ENCODE measurements at regions not wholly inside any gene's neighbourhood (a gene's known extent, or its start where the extent isn't known, plus 50 kb on each side); places are given as distances from the start of the nearest gene placed in this dataset.

DNA sequence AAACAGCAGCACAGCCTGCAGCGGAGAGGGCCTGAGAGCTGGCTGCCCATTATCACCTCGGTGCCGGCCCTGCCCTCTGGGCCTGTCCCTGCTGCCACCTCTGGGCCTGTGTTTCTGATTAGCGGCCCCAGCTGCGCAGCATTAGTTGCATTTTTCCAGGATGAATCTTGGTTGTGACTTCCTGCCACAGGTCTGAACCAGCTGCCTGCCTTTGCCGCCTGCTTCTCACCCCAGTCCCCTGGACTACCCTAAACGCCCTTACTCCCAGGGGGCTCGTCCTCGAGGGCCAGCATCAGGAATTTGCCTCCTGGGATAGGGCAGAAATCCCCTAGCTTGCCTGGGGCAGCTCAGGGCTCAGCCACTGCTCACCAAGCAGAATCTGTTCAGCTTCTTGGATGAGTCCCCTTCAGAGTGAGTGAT, 342.8 kb downstream of the DYSF start:
- DNase-seq (ENCODE audit: insufficient read length, low spot score), result no peak
- no peak for FAIRE-seq
- TF ChIP-seq, protein P1, sequence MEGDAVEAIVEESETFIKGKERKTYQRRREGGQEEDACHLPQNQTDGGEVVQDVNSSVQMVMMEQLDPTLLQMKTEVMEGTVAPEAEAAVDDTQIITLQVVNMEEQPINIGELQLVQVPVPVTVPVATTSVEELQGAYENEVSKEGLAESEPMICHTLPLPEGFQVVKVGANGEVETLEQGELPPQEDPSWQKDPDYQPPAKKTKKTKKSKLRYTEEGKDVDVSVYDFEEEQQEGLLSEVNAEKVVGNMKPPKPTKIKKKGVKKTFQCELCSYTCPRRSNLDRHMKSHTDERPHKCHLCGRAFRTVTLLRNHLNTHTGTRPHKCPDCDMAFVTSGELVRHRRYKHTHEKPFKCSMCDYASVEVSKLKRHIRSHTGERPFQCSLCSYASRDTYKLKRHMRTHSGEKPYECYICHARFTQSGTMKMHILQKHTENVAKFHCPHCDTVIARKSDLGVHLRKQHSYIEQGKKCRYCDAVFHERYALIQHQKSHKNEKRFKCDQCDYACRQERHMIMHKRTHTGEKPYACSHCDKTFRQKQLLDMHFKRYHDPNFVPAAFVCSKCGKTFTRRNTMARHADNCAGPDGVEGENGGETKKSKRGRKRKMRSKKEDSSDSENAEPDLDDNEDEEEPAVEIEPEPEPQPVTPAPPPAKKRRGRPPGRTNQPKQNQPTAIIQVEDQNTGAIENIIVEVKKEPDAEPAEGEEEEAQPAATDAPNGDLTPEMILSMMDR (IDR thresholded peaks at IDR 0.05; ENCODE audit: insufficient read depth, missing control alignments), result no peak

DNA sequence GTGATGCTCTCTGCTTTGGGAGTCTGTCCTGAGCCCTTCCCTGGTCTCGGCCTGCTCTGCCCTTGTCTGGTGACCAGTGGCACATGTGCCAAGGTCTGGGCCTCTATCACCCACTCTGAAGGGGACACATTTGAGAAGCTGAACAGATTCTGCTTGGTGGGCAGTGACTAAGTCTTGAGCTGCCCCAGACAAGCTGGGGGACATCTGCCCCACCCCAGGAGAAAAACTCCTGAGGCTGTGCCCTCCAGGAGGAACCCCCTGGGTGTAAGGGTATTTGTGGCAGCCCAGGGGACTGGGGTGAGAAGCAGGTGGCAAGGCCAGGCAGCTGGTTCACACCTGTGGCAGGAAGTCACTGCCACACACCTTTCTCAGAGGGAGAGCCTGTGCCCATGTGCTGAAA, 342.1 kb downstream of the DYSF start:
- TF ChIP-seq, protein P1 (IDR thresholded peaks at IDR 0.05; ENCODE audit: insufficient read depth, missing control alignments), result no peak
- FAIRE-seq (no peak), DNase-seq (ENCODE audit: insufficient read length, low spot score) (no peak)

- FAIRE-seq, result no peak
- TF ChIP-seq, protein P1 (IDR thresholded peaks at IDR 0.05; ENCODE audit: insufficient read depth, missing control alignments), result no peak
- DNase-seq (ENCODE audit: insufficient read length, low spot score), result no peak
These were observed 341.2 kb downstream of the DYSF start for GRCh38 chr2:71794611-71795010.

GRCh38 chr2:71793926-71794325, 340.6 kb downstream of the DYSF start:
- DNase-seq (ENCODE audit: insufficient read length, low spot score) (no peak), FAIRE-seq (no peak)
- TF ChIP-seq, protein P1 (IDR thresholded peaks at IDR 0.05; ENCODE audit: insufficient read depth, missing control alignments), result no peak

DNA sequence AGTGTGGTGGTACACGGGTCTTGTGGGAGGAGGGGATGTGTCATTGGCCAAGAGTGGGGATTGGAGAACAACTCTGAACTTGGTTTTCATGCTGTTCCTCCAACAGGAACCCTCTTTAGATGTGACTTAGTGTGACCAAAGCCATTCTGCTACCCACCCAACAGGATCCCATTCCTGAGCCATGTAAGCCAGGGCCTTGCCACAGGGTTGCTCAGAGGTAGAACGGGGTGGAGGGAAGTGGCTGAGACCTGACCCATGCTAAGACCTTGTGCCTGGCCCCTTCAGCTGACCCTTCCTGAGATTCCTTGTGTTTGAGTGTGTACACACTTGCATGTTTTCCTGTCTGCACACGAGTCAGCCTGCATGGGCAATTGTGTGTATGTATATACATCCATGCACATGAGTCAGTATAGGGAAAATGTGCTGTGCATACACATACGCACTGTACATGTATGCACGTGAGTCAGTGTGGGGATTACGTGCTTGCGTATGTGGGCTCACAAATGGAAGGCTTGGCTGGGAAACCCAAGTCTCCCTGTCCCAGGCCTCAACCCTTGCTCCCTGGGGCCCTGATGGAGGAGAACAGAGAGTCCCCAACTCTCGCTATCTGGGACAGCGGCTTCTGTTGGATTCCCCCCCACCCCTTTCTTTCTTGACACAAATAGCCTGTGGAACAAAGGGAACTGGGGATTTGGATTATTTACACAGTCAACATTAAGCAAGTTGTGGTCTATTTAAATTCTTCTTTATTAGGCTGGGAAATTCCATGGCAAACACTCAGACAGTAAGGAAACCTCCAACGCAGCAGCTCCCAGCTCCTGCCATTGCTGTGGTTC, 339.8 kb downstream of the DYSF start:
- DNase-seq (ENCODE audit: insufficient read length, low spot score) (no peak), FAIRE-seq (no peak)
- TF ChIP-seq, protein P1 (IDR thresholded peaks at IDR 0.05; ENCODE audit: insufficient read depth, missing control alignments), result no peak

GRCh38 chr2:71791501-71792135, 338.3 kb downstream of the DYSF start:
- TF ChIP-seq, protein P1 (IDR thresholded peaks at IDR 0.05; ENCODE audit: insufficient read depth, missing control alignments), result no peak
- no peak for DNase-seq (ENCODE audit: insufficient read length, low spot score)
- no peak for FAIRE-seq

DNA sequence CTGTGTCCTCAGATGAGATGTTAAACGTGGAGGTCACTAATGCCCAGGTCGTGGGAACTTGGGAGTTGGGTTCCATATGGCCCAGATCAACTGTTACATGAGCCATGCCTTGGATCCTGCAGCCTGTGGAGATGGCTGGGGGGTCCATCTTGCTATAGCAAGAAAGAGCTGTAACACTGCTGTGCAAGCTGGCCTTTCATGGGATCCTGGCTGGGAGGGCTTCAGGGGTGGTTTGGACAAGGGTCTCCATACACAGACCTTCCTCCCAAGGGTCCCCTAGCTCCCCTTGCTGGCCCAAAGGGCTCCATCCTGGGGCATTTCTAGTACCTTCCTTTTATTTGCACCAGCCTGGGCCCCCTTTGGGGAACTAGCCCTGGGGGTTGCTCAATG, 337.7 kb downstream of the DYSF start:
- FAIRE-seq (no peak), DNase-seq (ENCODE audit: insufficient read length, low spot score) (no peak)
- TF ChIP-seq, protein P1 (IDR thresholded peaks at IDR 0.05; ENCODE audit: insufficient read depth, missing control alignments), result no peak

Data from D721Med (cell line).